HCT116 (cell line): ENCODE measurements at regions not wholly inside any gene's neighbourhood (a gene's known extent, or its start where the extent isn't known, plus 50 kb on each side); places are given as distances from the start of the nearest gene placed in this dataset.

Experiments used
- ATAC-seq: fragments of 200-7000 bp; cut with Tn5 transposase; 2 replicates; pipeline ENCODE4 v1.9.1; 2020; ENCODE audit warnings: mild to moderate bottlenecking, moderate library complexity
- BruUV-seq: library from RNA; stranded (reverse); fragments of 400-500 nt; replicated peaks from 2 replicates; lab custom pipeline; 2021; lab: Mats Ljungman, UMichigan
- CTCF ChIA-PET: fragments of 300-600 bp; sonication (Branson Sonifier 250); formaldehyde crosslinking; loops from one replicate; lab custom pipeline; 2021; ENCODE audit warnings: antibody characterized with exemption; lab: Charles Lee
- POLR2A ChIA-PET: fragments of 300-600, 350-600 bp; sonication (Branson Sonifier 250); formaldehyde crosslinking; loops from one replicate; lab custom pipeline; 2021; ENCODE audit warnings: antibody characterized with exemption; lab: Charles Lee
- RAD21 ChIA-PET, 2 experiments: fragments of 300-600 bp; sonication (Branson Sonifier 250); formaldehyde crosslinking; loops; one replicate each; lab custom pipeline; 2023; ENCODE audit warnings: low total read pairs in 2 of 2; ENCODE audit not compliant: uncharacterized antibody in 2 of 2, unreplicated experiment in 2 of 2, low non-redundant PET in 1 of 2; lab: Charles Lee
- DNase-seq: peaks from one replicate; pipeline ENCODE4 v3.0.0-alpha.2; 2010; ENCODE audit warnings: low read depth, low spot score
- H2AFZ ChIP-seq: fragments of 200-600 bp; shearing (Covaris generic), sonication (generic); 2 replicates; pipeline ENCODE4 v1.6.1; 2017; ENCODE audit warnings: low read depth, mixed run types, mixed read lengths, antibody characterized with exemption, low read length; ENCODE audit not compliant: poor library complexity, severe bottlenecking
- H3K27ac ChIP-seq: 2 replicates; pipeline ENCODE4 v1.5.1; 2012; ENCODE audit warnings: low read depth, low read length
- H3K27me3 ChIP-seq: fragments of 200-600 bp; sonication (generic); 2 replicates; pipeline ENCODE4 v1.6.1; 2016; ENCODE audit warnings: mixed run types, low read length, mixed read lengths; ENCODE audit not compliant: insufficient read depth
- H3K36me3 ChIP-seq, 2 experiments: fragments of 200-500 bp in 1 of 2; fragments of 200-600 bp in 1 of 2; sonication (Bioruptor generic) in 1 of 2; sonication (generic) in 1 of 2; 2 replicates each; pipeline versions ENCODE4 v1.5.1 to v1.6.1; 2014 to 2016; ENCODE audit warnings: low read length in 2 of 2, inconsistent platforms in 1 of 2, mixed read lengths in 1 of 2, mixed run types in 1 of 2; ENCODE audit not compliant: insufficient read depth in 2 of 2, control insufficient read depth in 1 of 2
- H3K4me1 ChIP-seq, 2 experiments: fragments of 200-600 bp in 1 of 2; sonication (generic) in 1 of 2; 2 replicates each; pipeline versions ENCODE4 v1.5.1 to v1.6.1; 2012 to 2017; ENCODE audit warnings: low read length in 2 of 2, inconsistent platforms in 1 of 2, mild to moderate bottlenecking in 1 of 2, mixed read lengths in 1 of 2, mixed run types in 1 of 2, moderate library complexity in 1 of 2; ENCODE audit not compliant: insufficient read depth in 2 of 2, control insufficient read depth in 1 of 2
- H3K4me2 ChIP-seq: fragments of 200-600 bp; sonication (generic); 2 replicates; pipeline ENCODE4 v1.6.1; 2017; ENCODE audit warnings: mixed run types, low read length, mixed read lengths
- H3K4me3 ChIP-seq, 2 experiments: fragments of 200-600 bp in 1 of 2; sonication (generic) in 1 of 2; replicated peaks in 1 of 2; 2 replicates each; pipeline ENCODE4 v1.5.1; 2011 to 2016; ENCODE audit warnings: low read length in 2 of 2, control low read depth in 1 of 2, low read depth in 1 of 2, mild to moderate bottlenecking in 1 of 2, mixed read lengths in 1 of 2, mixed run types in 1 of 2
- H3K79me2 ChIP-seq: fragments of 200-600 bp; sonication (generic); 2 replicates; pipeline ENCODE4 v1.6.1; 2017; ENCODE audit warnings: mild to moderate bottlenecking, mixed run types, low read length, moderate library complexity, mixed read lengths; ENCODE audit not compliant: insufficient read depth
- H3K9ac ChIP-seq: fragments of 200-600 bp; sonication (generic); 2 replicates; pipeline ENCODE4 v1.6.1; 2016; ENCODE audit warnings: low read length, mixed read lengths
- H3K9me2 ChIP-seq: fragments of 200-600 bp; sonication (generic), shearing (Covaris generic); 2 replicates; pipeline ENCODE4 v1.6.1; 2017; ENCODE audit warnings: mixed run types, mild to moderate bottlenecking, moderate library complexity; ENCODE audit not compliant: insufficient read depth
- H3K9me3 ChIP-seq, 2 experiments: fragments of 200-500 bp in 1 of 2; fragments of 200-600 bp in 1 of 2; sonication (Bioruptor generic) in 1 of 2; sonication (generic) in 1 of 2; 2 replicates each; pipeline ENCODE4 v1.6.1; 2014 to 2017; ENCODE audit warnings: low read length in 2 of 2, mixed read lengths in 2 of 2, inconsistent platforms in 1 of 2, low read depth in 1 of 2, mild to moderate bottlenecking in 1 of 2, mixed run types in 1 of 2, moderate library complexity in 1 of 2; ENCODE audit not compliant: control insufficient read depth in 1 of 2, insufficient read depth in 1 of 2
- H4K20me1 ChIP-seq: fragments of 200-600 bp; sonication (generic), shearing (Covaris generic); 2 replicates; pipeline ENCODE4 v1.6.1; 2017; ENCODE audit warnings: mixed run types, mild to moderate bottlenecking, moderate library complexity; ENCODE audit not compliant: insufficient read depth
- CBX3 ChIP-seq: IDR thresholded peaks from 2 replicates; pipeline ENCODE4 v1.6.1; 2012; ENCODE audit warnings: low read depth
- CTCF ChIP-seq, 3 experiments: fragments of 200-600 bp in 1 of 3; sonication (generic) in 1 of 3; IDR thresholded peaks in 2 of 3; conservative IDR thresholded peaks in 1 of 3; 2 replicates each; pipeline ENCODE4 v1.5.1; 2012 to 2017; ENCODE audit warnings: low read depth in 2 of 3, low read length in 2 of 3, antibody characterized with exemption in 1 of 3, borderline replicate concordance in 1 of 3, control low read depth in 1 of 3, mild to moderate bottlenecking in 1 of 3, mixed read lengths in 1 of 3, mixed run types in 1 of 3, moderate library complexity in 1 of 3; ENCODE audit not compliant: insufficient read depth in 1 of 3
- ELF1 ChIP-seq: IDR thresholded peaks from 2 replicates; pipeline ENCODE4 v1.6.1; 2012; ENCODE audit warnings: low read depth, borderline replicate concordance
- EZH2 ChIP-seq: fragments of 200-600 bp; sonication (generic); IDR thresholded peaks from 2 replicates; pipeline ENCODE4 v1.6.1; 2017; ENCODE audit warnings: antibody characterized with exemption, mixed run types
- EZH2phosphoT487 ChIP-seq: fragments of 200-600 bp; IDR thresholded peaks from 2 replicates; pipeline ENCODE4 v1.6.1; 2018; ENCODE audit warnings: antibody characterized with exemption, borderline replicate concordance
- FOSL1 ChIP-seq: IDR thresholded peaks from 2 replicates; pipeline ENCODE4 v1.6.1; 2012; ENCODE audit warnings: low read depth
- POLR2A ChIP-seq: IDR thresholded peaks from 2 replicates; pipeline ENCODE4 v1.7.0; 2011; ENCODE audit warnings: borderline replicate concordance; ENCODE audit not compliant: insufficient read depth, insufficient read length; ENCODE audit errors: extremely low read depth
- RAD21 ChIP-seq: IDR thresholded peaks from 2 replicates; pipeline ENCODE4 v1.6.1; 2012; ENCODE audit warnings: low read depth, mild to moderate bottlenecking
- SIN3A ChIP-seq: IDR thresholded peaks from 2 replicates; pipeline ENCODE4 v1.6.1; 2012; ENCODE audit warnings: low read depth
- SP1 ChIP-seq: IDR thresholded peaks from 2 replicates; pipeline ENCODE4 v1.6.1; 2012; ENCODE audit warnings: low read depth
- SRF ChIP-seq: IDR thresholded peaks from 2 replicates; pipeline ENCODE4 v1.6.1; 2012; ENCODE audit warnings: low read depth
- TCF7L2 ChIP-seq: IDR thresholded peaks from 2 replicates; pipeline ENCODE4 v1.7.0; 2011; ENCODE audit warnings: borderline replicate concordance, inconsistent platforms; ENCODE audit not compliant: insufficient read depth, insufficient read length; ENCODE audit errors: extremely low read depth
- YY1 ChIP-seq: IDR thresholded peaks from 2 replicates; pipeline ENCODE4 v1.6.1; 2011; ENCODE audit warnings: low read length, low read depth, moderate library complexity, mild to moderate bottlenecking; ENCODE audit not compliant: insufficient replicate concordance; ENCODE audit errors: extremely low read depth
- ZBTB33 ChIP-seq: IDR thresholded peaks from 2 replicates; pipeline ENCODE4 v1.6.1; 2011; ENCODE audit warnings: mild to moderate bottlenecking, low read length, moderate library complexity; ENCODE audit not compliant: insufficient replicate concordance; ENCODE audit errors: extremely low read depth
- intact Hi-C: fragments of 100-400 bp; cut with micrococcal nuclease; formaldehyde crosslinking; loops from 2 replicates; pipeline ENCODE4 v1.10.0; 2022
- TF ChIP-seq, protein P1 (sequence below): IDR thresholded peaks from 2 replicates; pipeline ENCODE4 v1.6.1; 2012

DNA sequence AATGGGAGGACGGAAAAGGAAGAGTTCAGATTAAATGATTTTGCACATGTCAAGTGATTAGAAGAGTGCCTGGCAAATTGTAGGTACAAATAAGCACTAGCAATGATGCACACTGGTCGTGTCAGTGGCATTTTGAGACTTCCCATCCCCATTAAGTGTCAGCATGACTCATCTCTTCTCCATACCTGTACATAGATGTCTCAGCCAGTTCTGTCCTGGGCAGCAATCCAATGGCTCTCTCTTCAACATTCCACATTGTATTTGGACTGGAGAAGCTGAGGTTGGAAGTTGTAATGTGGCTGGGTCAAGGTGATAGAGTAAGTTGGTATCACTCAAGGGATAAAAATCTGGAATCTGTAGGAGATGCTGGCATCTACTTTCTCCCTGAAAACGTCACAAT is 742.7 kb downstream of the VRK1 start:
- POLR2A ChIA-PET = no interaction called here
- Histone ChIP-seq H3K36me3 (no peaks in the 10 kb centered on the region), H3K9me3 (no peaks in the 10 kb centered on the region), H3K4me1 (peaks cover 0 to 4% of the 10 kb centered on the region in 2 experiments; a peak in 1 of 4 replicates), H3K9ac (no peak overlapping the region), H4K20me1 (no peaks in the 10 kb centered on the region), H3K4me2 (no peak overlapping the region), H3K79me2 (no peaks in the 10 kb centered on the region), H3K27ac (no peak overlapping the region), H3K4me3 (no peak overlapping the region), H3K27me3 (peaks cover 7% of the 10 kb centered on the region; the same call in 1 of the 2 replicates), H3K9me2 (no peaks in the 10 kb centered on the region), H2AFZ (no peak overlapping the region)
- RAD21 ChIA-PET = no interaction called here
- DNase-seq (no peak), ATAC-seq (no peak)
- CTCF ChIA-PET = no interaction called here
- no TSS peak for BruUV-seq
- TF ChIP-seq, protein P1, sequence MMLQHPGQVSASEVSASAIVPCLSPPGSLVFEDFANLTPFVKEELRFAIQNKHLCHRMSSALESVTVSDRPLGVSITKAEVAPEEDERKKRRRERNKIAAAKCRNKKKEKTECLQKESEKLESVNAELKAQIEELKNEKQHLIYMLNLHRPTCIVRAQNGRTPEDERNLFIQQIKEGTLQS = no peak
- TF ChIP-seq ELF1 (no peak), SP1 (no peak), FOSL1 (no peak), EZH2phosphoT487 (no peak), SIN3A (no peak), CTCF (IDR thresholded peaks at IDR 0.05 in 2 of 3, conservative IDR thresholded peaks at IDR 0.05 in 1 of 3; ENCODE audit: borderline replicate concordance in 1 of 3, insufficient read depth in 1 of 3, low read depth in 2 of 3, low read length in 2 of 3) (no peak), POLR2A (no peak), SRF (no peak), TCF7L2 (no peak), ZBTB33 (no peak), CBX3 (no peak), EZH2 (no peak), YY1 (no peak), RAD21 (no peak)
- intact Hi-C loops = no loop called here
